SK-N-SH (cell line): ENCODE measurements at regions not wholly inside any gene's neighbourhood (a gene's known extent, or its start where the extent isn't known, plus 50 kb on each side); places are given as distances from the start of the nearest gene placed in this dataset.

Source experiments
- CTCF ChIP-seq: fragments of 200-600 bp; sonication (generic); IDR thresholded peaks from 2 replicates; pipeline ENCODE4 v1.6.1; 2017; ENCODE audit warnings: antibody characterized with exemption, mild to moderate bottlenecking, moderate library complexity
- ELF1 ChIP-seq: IDR thresholded peaks from 2 replicates; pipeline ENCODE4 v1.4.0; 2012
- EP300 ChIP-seq, 2 experiments: IDR thresholded peaks; 2 replicates each; pipeline versions ENCODE4 v1.4.0 to v1.6.1; 2012; ENCODE audit warnings: borderline replicate concordance in 1 of 2, low read depth in 1 of 2, low read length in 1 of 2
- FOXJ3 ChIP-seq: sonication (generic); formaldehyde crosslinking; IDR thresholded peaks from 2 replicates; pipeline ENCODE4 v1.5.1; 2020; ENCODE audit warnings: mild to moderate bottlenecking, missing genetic modification reagents
- JUND ChIP-seq: IDR thresholded peaks from 2 replicates; pipeline ENCODE4 v1.4.0; 2012
- MAX ChIP-seq: IDR thresholded peaks from 2 replicates; pipeline ENCODE4 v1.4.0; 2012; ENCODE audit warnings: low read depth
- POLR2AphosphoS5 ChIP-seq: IDR thresholded peaks from 2 replicates; pipeline ENCODE4 v1.6.1; 2012; ENCODE audit warnings: low read depth, low read length
- REST ChIP-seq: IDR thresholded peaks from 2 replicates; pipeline ENCODE4 v1.6.1; 2012; ENCODE audit warnings: mild to moderate bottlenecking, low read depth, low read length, moderate library complexity
- RFX5 ChIP-seq: IDR thresholded peaks from 2 replicates; pipeline ENCODE4 v1.6.1; 2012; ENCODE audit warnings: mild to moderate bottlenecking, improper control_type of control experiment, low read length
- TAF1 ChIP-seq: IDR thresholded peaks from 2 replicates; pipeline ENCODE4 v1.6.1; 2012; ENCODE audit warnings: low read depth, mild to moderate bottlenecking, low read length, moderate library complexity, borderline replicate concordance
- TCF12 ChIP-seq: IDR thresholded peaks from 2 replicates; pipeline ENCODE4 v1.4.0; 2012
- USF2 ChIP-seq: fragments of 150-350 bp; IDR thresholded peaks from 2 replicates; pipeline ENCODE4 v1.6.1; 2017; ENCODE audit warnings: antibody characterized with exemption, low read length, low read depth, borderline replicate concordance
- YY1 ChIP-seq: IDR thresholded peaks from 2 replicates; pipeline ENCODE4 v1.4.0; 2012; ENCODE audit warnings: low read depth, mild to moderate bottlenecking

GRCh38 chr10:36803229-36803628, 322.2 kb upstream of the ANKRD30A start:
- TF ChIP-seq MAX (no peak), EP300 (IDR thresholded peaks at IDR 0.05; ENCODE audit: borderline replicate concordance in 1 of 2, low read depth in 1 of 2, low read length in 1 of 2) (no peak), CTCF (no peak), FOXJ3 (CRISPR knock-in tag) (no peak), RFX5 (no peak), JUND (no peak), TAF1 (no peak), TCF12 (no peak), ELF1 (no peak), POLR2AphosphoS5 (no peak), YY1 (no peak), USF2 (no peak), REST (no peak)
